GM12872 (cell line): ENCODE measurements at regions not wholly inside any gene's neighbourhood (a gene's known extent, or its start where the extent isn't known, plus 50 kb on each side); places are given as distances from the start of the nearest gene placed in this dataset.

Source experiments
- TF ChIP-seq, protein P1 (sequence below): IDR thresholded peaks from 3 replicates; pipeline ENCODE4 v1.5.1; 2011; ENCODE audit warnings: low read depth, mild to moderate bottlenecking, low read length, moderate library complexity; ENCODE audit not compliant: insufficient read depth

DNA sequence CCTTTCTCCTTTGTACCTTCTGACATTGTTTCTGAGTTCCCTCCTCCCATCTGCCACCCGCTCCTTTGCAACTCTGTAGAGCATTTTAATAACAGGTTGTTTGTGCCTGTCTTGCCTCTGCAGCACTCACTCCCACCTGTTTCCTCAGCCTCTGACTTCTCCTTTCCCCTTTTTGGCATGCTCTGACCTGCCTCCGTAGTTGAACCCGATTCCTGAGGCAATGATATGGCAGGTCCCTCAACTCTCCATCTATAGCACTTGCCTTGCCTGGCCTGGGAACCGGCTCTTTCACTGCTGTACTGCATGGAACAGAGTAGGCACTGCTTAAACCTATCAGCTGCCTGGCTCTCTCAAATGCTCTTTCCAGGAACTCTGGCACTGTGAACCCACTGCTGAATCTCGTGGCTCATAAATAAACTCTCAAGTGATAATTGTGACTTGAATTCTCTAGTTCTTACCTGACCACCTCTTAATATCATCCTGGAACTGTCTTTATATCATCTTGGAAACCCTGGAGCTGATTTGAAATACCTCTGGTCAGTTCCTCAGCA lies 50.3 kb downstream of the UTRN start:
- TF ChIP-seq, protein P1, sequence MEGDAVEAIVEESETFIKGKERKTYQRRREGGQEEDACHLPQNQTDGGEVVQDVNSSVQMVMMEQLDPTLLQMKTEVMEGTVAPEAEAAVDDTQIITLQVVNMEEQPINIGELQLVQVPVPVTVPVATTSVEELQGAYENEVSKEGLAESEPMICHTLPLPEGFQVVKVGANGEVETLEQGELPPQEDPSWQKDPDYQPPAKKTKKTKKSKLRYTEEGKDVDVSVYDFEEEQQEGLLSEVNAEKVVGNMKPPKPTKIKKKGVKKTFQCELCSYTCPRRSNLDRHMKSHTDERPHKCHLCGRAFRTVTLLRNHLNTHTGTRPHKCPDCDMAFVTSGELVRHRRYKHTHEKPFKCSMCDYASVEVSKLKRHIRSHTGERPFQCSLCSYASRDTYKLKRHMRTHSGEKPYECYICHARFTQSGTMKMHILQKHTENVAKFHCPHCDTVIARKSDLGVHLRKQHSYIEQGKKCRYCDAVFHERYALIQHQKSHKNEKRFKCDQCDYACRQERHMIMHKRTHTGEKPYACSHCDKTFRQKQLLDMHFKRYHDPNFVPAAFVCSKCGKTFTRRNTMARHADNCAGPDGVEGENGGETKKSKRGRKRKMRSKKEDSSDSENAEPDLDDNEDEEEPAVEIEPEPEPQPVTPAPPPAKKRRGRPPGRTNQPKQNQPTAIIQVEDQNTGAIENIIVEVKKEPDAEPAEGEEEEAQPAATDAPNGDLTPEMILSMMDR: no peak

GRCh38 chr6:144335914-144336313 lies 50.8 kb downstream of the UTRN start:
- TF ChIP-seq, protein P1: no peak

DNA sequence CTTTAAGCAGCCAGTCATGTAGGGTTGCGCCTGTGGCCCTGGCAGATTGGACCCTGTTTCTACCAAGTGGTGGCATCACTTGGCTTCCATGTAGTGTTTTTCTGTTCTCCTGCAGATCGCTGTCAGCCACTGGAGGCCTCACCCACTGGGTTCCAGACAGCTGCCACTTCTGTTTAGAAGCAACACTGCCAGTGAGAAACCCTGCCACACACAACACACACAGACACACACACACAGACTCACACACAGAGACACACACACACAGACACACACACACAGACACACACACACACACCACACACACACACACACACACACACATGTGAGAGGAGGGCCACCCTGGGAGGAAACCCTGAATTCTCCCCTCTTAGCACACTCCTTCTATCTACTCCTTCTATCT lies 51.8 kb downstream of the UTRN start:
- TF ChIP-seq, protein P1: no peak

GRCh38 chr6:144338474-144338873 lies 53.3 kb downstream of the UTRN start:
- TF ChIP-seq, protein P1: 0 out of 3 replicates have a peak, but pooled peaks have one; percentile 26

DNA sequence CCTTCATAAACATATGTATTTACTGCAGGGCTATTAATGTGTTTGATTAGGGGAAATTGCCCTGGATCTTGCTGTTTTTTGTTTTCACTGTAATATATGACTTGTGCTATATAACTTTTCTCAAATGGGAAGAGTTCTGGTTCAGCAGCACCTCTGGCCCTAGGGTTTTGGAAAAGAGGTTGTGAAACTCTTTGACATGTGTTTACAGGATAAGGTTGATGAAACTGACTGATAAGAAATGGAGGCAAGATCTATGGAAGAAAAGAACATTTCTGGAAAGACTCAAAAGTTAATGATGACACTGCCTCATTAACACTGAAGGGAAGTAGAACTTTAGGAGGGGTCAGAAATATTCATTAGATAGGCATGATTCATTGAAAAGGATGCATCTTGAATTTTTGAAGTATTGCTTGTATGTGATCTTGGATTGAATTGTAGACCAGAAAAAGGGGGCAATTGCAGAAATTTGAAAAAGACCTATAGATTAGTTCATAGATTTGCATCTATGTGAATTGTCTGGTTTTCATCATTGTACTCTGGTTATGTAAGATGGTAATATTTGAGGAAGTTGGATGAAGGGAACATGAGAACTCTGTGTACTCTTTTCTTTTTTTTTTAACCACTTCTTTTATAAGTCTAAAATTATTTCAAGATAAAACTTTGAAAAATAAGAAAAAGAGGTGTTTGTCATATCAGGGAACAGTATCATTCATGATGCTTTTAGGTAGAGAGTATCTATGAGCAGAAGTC lies 54.0 kb downstream of the UTRN start:
- TF ChIP-seq, protein P1: no peak

GRCh38 chr6:144339859-144340452 lies 54.8 kb downstream of the UTRN start:
- TF ChIP-seq, protein P1: no peak

DNA sequence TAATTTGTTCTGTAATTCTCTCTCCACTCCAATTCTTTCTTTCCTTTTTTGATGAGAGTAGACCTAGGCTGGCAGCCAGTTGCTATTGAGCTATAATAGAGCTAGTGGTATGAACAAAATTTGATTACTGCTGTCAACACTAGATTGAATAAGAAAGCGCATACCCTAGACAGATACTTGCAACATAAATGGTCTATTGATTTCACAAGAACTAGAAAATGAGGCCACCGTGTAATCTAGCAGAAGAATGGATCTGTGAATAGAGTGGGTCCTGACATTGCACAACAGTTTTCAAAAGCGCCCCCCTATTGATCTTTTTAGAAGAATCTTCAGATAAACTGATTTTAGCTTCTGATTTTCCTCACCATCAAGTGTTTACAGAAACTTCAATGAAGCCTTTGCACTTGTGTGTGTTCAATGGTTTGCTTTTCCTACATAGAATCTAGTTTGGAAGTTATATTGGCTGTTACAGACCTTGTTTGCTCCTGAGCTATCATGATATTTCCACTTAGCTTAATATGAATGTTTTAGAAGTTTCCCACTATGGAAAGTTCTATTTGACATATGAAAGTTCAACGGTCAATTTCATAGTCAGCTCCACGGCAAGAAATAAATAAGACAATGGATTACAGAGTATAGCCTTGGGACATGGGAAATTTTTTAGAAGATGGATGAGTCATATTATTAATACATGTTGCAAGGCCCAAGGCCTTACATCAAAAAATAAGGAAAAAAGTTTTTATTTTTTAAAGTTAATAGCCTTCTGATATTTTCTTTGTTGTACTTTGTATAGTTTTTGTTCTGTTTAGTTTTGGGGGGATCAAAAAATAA lies 55.6 kb downstream of the UTRN start:
- TF ChIP-seq, protein P1: no peak
